ENCODE measurements at regions not wholly inside any gene's neighbourhood (a gene's known extent, or its start where the extent isn't known, plus 50 kb on each side); places are given as distances from the start of the nearest gene placed in this dataset.

GRCh38 chr10:121235692-121236091 lies 362.6 kb downstream of the FGFR2 start:
- Histone ChIP-seq H3K27me3 (no peaks in the 10 kb centered on the region), H3K36me3 (replicated peaks in 1 of 2; ENCODE audit: insufficient read depth in 1 of 2, low read depth in 2 of 2) (no peaks in the 10 kb centered on the region), H3K9me3 (no peaks in the 10 kb centered on the region), H3K4me1 (no peaks in the 10 kb centered on the region), H3K27ac (no peak overlapping the region), H3K4me3 (no peak overlapping the region)
- TF ChIP-seq POLR2A (IDR thresholded peaks at IDR 0.05): no peak
- no peak for TF ChIP-seq CTCF (IDR thresholded peaks at IDR 0.05)
- ATAC-seq (no peak), DNase-seq (no peak)
- intact Hi-C loops (cut with DNase I): no loop called here
- WGBS, 2 donors: 75 to 92% methylated on average over 2 of the region's 2 CpGs

GRCh38 chr10:121236621-121237020 lies 361.6 kb downstream of the FGFR2 start:
- no peak for DNase-seq
- H3K27ac ChIP-seq: no peak overlapping the region
- WGBS, 2 donors: 82 to 86% methylated on average over 4 of the region's 4 CpGs
- H3K4me3 ChIP-seq: no peak overlapping the region
- no peaks in the 10 kb centered on the region for H3K4me1 ChIP-seq
- H3K9me3 ChIP-seq: no peaks in the 10 kb centered on the region
- intact Hi-C loops (cut with DNase I): no loop called here
- H3K27me3 ChIP-seq: no peaks in the 10 kb centered on the region
- ATAC-seq: no peak
- H3K36me3 ChIP-seq (replicated peaks in 1 of 2; ENCODE audit: insufficient read depth in 1 of 2, low read depth in 2 of 2): no peaks in the 10 kb centered on the region
- no peak for TF ChIP-seq POLR2A (IDR thresholded peaks at IDR 0.05)
- no peak for TF ChIP-seq CTCF (IDR thresholded peaks at IDR 0.05)

- ATAC-seq (no peak), DNase-seq (no peak)
- intact Hi-C loops (cut with DNase I): no loop called here
- Histone ChIP-seq H3K27ac (no peak overlapping the region), H3K27me3 (no peaks in the 10 kb centered on the region), H3K4me1 (no peaks in the 10 kb centered on the region), H3K9me3 (no peaks in the 10 kb centered on the region), H3K36me3 (replicated peaks in 1 of 2; ENCODE audit: insufficient read depth in 1 of 2, low read depth in 2 of 2) (no peaks in the 10 kb centered on the region), H3K4me3 (no peak overlapping the region)
- 55 to 69% methylated on average over 2 of the region's 2 CpGs for WGBS, 2 donors
- TF ChIP-seq CTCF (IDR thresholded peaks at IDR 0.05): no peak
- no peak for TF ChIP-seq POLR2A (IDR thresholded peaks at IDR 0.05)
Measured at GRCh38 chr10:121237718-121238117, 360.5 kb downstream of the FGFR2 start.

- 68 to 71% methylated on average over 4 of the region's 4 CpGs for WGBS, 2 donors
- no peaks in the 10 kb centered on the region for H3K4me1 ChIP-seq
- H3K27ac ChIP-seq: no peak overlapping the region
- TF ChIP-seq CTCF (IDR thresholded peaks at IDR 0.05) (no peak), POLR2A (IDR thresholded peaks at IDR 0.05) (no peak)
- ATAC-seq (no peak), DNase-seq (no peak)
- H3K9me3 ChIP-seq: no peaks in the 10 kb centered on the region
- intact Hi-C loops (cut with DNase I): no loop called here
- H3K4me3 ChIP-seq: no peak overlapping the region
- H3K27me3 ChIP-seq: no peaks in the 10 kb centered on the region
- H3K36me3 ChIP-seq (replicated peaks in 1 of 2; ENCODE audit: insufficient read depth in 1 of 2, low read depth in 2 of 2): no peaks in the 10 kb centered on the region
Measured at GRCh38 chr10:121240011-121240410, 358.2 kb downstream of the FGFR2 start.

- no peak overlapping the region for H3K27ac ChIP-seq
- H3K9me3 ChIP-seq: no peaks in the 10 kb centered on the region
- intact Hi-C loops (cut with DNase I): no loop called here
- H3K4me1 ChIP-seq: peaks cover under 1% of the 10 kb centered on the region
- WGBS, 2 donors: 45 to 46% methylated on average over 2 of the region's 2 CpGs
- ATAC-seq (no peak), DNase-seq (no peak)
- no peak for TF ChIP-seq POLR2A (IDR thresholded peaks at IDR 0.05)
- no peak for TF ChIP-seq CTCF (IDR thresholded peaks at IDR 0.05)
- H3K36me3 ChIP-seq (replicated peaks in 1 of 2; ENCODE audit: insufficient read depth in 1 of 2, low read depth in 2 of 2): no peaks in the 10 kb centered on the region
- no peak overlapping the region for H3K4me3 ChIP-seq
- no peaks in the 10 kb centered on the region for H3K27me3 ChIP-seq
Measured at GRCh38 chr10:121240556-121240955, 357.7 kb downstream of the FGFR2 start.
